Common myeloid progenitor, CD34-positive (primary cell): ENCODE measurements at regions not wholly inside any gene's neighbourhood (a gene's known extent, or its start where the extent isn't known, plus 50 kb on each side); places are given as distances from the start of the nearest gene placed in this dataset.

Source experiments
- CTCF ChIA-PET: fragments of 350-600 bp; sonication (Branson Sonifier 250); formaldehyde crosslinking; loops from one replicate; lab custom pipeline; 2021; ENCODE audit warnings: antibody characterized with exemption; lab: Charles Lee
- POLR2A ChIA-PET: fragments of 350-600 bp; sonication (Branson Sonifier 250); formaldehyde crosslinking; loops from one replicate; lab custom pipeline; 2021; ENCODE audit warnings: antibody characterized with exemption; lab: Charles Lee
- DNase-seq, 3 donors: peaks; one replicate each; pipeline versions ENCODE4 v3.0.0 to v3.0.0-alpha.2; 2013
- H3K27ac ChIP-seq, 2 experiments: 1 replicate in 1 of 2; 2 replicates in 1 of 2; pipeline ENCODE4 v1.7.0; 2013; ENCODE audit warnings: inconsistent platforms in 2 of 2, low read length in 2 of 2, mild to moderate bottlenecking in 2 of 2, low read depth in 1 of 2, moderate library complexity in 1 of 2; ENCODE audit not compliant: severe bottlenecking in 2 of 2, insufficient read depth in 1 of 2, poor library complexity in 1 of 2
- H3K27me3 ChIP-seq, 5 experiments: replicated peaks in 2 of 5; 1 replicate in 3 of 5; 2 replicates in 2 of 5; pipeline versions ENCODE4 v1.6.1 to v1.7.0; 2013; ENCODE audit warnings: low read length in 4 of 5, mild to moderate bottlenecking in 2 of 5, moderate library complexity in 2 of 5, inconsistent platforms in 1 of 5; ENCODE audit not compliant: insufficient read depth in 5 of 5, control insufficient read depth in 4 of 5
- H3K36me3 ChIP-seq, 4 experiments: 1 replicate in 2 of 4; 2 replicates in 2 of 4; pipeline versions ENCODE4 v1.6.1 to v1.7.0; 2013; ENCODE audit warnings: low read length in 3 of 4, control low read depth in 1 of 4, mild to moderate bottlenecking in 1 of 4; ENCODE audit not compliant: control insufficient read depth in 4 of 4, insufficient read depth in 4 of 4
- H3K4me1 ChIP-seq, 4 experiments: 1 replicate in 3 of 4; 2 replicates in 1 of 4; pipeline versions ENCODE4 v1.6.1 to v1.7.1; 2013; ENCODE audit warnings: low read length in 3 of 4, mild to moderate bottlenecking in 3 of 4, control low read depth in 1 of 4, inconsistent platforms in 1 of 4, moderate library complexity in 1 of 4; ENCODE audit not compliant: control insufficient read depth in 4 of 4, insufficient read depth in 4 of 4; ENCODE audit errors: control extremely low read depth in 1 of 4
- H3K4me3 ChIP-seq, 7 experiments: 1 replicate in 4 of 7; 2 replicates in 3 of 7; pipeline versions ENCODE4 v1.5.1 to v1.7.0; 2013; ENCODE audit warnings: mild to moderate bottlenecking in 7 of 7, low read length in 6 of 7, moderate library complexity in 6 of 7, inconsistent platforms in 2 of 7, low read depth in 2 of 7, control low read depth in 1 of 7; ENCODE audit not compliant: insufficient read depth in 4 of 7, control insufficient read depth in 1 of 7; ENCODE audit errors: extremely low read depth in 1 of 7
- H3K9me3 ChIP-seq, 5 experiments: 1 replicate in 4 of 5; 2 replicates in 1 of 5; pipeline versions ENCODE4 v1.6.1 to v1.7.1; 2013; ENCODE audit warnings: low read length in 4 of 5, mild to moderate bottlenecking in 2 of 5, inconsistent platforms in 1 of 5, low read depth in 1 of 5, moderate library complexity in 1 of 5; ENCODE audit not compliant: control insufficient read depth in 4 of 5, insufficient read depth in 2 of 5; ENCODE audit errors: control extremely low read depth in 1 of 5
- WGBS: methylation state at CpG from one replicate; pipeline ENCODE4 v1.1.5; 2013; ENCODE audit not compliant: insufficient coverage; 5-methylcytosine and 5-hydroxymethylcytosine counted together

- peak overlapping the region in 1 of 2 experiments; percentile 10 for H3K27ac ChIP-seq
- CTCF ChIA-PET: interaction anchor here (0.8 to 3.5 kb wide), 11 partner anchors 10 to 514 kb away, joined by 3 to 32 read pairs (median 4); partner anchors contain the start of gene RUNX1
- no peaks in the 10 kb centered on the region for H3K36me3 ChIP-seq
- no peak for DNase-seq
- no peaks in the 10 kb centered on the region for H3K27me3 ChIP-seq
- no peaks in the 10 kb centered on the region for H3K9me3 ChIP-seq
- POLR2A ChIA-PET: interaction anchor here (1.1 kb wide), 1 partner anchor 348 kb away, joined by 5 read pairs; no protein-coding TSS in a partner anchor
- peak overlapping the region in 6 of 7 experiments; percentile 26 to 66 (median 48) for H3K4me3 ChIP-seq
- no CpG with 5 or more reads among the region's 5 CpGs for WGBS
- H3K4me1 ChIP-seq: peaks cover 22 to 44% (median 31%) of the 10 kb centered on the region in 4 experiments
These were observed 350.6 kb upstream of the RUNX1 start for GRCh38 chr21:35399706-35400105.

DNA sequence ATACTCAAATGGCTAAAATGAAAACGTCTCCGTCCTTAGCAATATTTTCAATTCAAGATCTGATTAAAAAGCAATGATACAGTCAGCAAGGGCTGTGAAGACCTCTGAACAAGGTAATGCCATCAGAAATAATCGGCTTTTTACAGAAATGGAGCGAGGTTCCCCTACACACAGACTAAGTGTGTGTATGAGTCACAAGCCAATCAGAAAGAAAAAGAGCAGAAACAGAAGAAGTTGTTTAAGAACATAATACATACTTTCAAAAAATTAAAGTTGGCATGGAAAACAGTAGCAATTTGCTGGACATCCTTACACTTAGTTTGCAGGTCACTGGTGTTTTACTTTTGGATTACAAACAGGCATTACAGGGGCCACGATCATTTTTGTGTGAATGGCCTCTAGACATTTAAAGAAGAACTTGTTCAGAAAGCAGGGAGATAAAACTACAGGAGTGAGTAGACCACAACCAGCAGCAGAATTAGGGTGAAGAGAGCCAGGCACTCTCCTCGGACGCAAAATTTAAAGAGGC, 350.0 kb upstream of the RUNX1 start:
- DNase-seq: peak in 2 of 3 donors; percentile 27 to 48
- ChIA-PET CTCF (interaction anchor here (1.5 to 3.5 kb wide), 5 partner anchors 35 to 509 kb away, joined by 4 to 32 read pairs (median 7); partner anchors contain the start of gene RUNX1), POLR2A (interaction anchor here (1.1 kb wide), 1 partner anchor 348 kb away, joined by 5 read pairs; no protein-coding TSS in a partner anchor)
- WGBS: 14% methylated on average over 1 of the region's 7 CpGs
- no peaks in the 10 kb centered on the region for H3K9me3 ChIP-seq
- no peaks in the 10 kb centered on the region for H3K27me3 ChIP-seq
- H3K4me1 ChIP-seq: peaks cover 22 to 44% (median 29%) of the 10 kb centered on the region in 4 experiments
- H3K4me3 ChIP-seq: peak overlapping the region in 6 of 7 experiments; percentile 33 to 68 (median 50)
- no peaks in the 10 kb centered on the region for H3K36me3 ChIP-seq
- peak overlapping the region in 1 of 2 experiments; percentile 60 for H3K27ac ChIP-seq

DNA sequence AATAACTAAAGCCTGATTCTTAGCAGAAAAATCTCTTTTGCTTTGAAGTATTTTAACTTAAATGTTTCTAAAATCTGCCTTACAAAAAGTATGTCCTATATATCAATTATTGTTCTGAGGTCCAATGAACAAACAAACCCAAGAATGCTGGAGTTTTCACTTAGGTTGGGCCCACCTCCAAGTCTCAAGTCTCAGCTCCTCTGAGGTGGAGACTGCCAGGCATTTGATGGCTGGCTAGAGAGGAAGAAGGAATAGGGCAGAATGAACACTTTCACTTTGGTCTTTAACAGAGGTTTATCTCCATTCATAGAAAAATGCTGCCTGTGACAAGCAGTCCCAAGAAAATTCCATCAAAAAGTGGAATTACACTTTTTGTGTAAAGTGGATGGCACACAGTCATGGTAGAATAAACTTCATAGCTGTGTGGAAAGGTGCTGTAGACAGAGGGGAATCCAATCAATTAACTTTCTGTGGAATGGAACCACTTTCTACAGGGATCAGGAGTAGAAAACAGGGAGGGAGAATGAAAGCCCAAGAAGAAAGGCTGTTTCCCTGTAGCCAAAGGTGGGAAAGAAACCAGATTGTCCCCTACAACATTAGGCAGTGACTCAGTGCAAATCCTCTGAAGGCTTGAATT, 349.4 kb upstream of the RUNX1 start:
- H3K27ac ChIP-seq: peak overlapping the region in 1 of 2 experiments; percentile 60
- H3K4me1 ChIP-seq: peaks cover 22 to 44% (median 29%) of the 10 kb centered on the region in 4 experiments
- POLR2A ChIA-PET: interaction anchor here (0.6 kb wide), 1 partner anchor 636 kb away, joined by 3 read pairs; no protein-coding TSS in a partner anchor
- H3K27me3 ChIP-seq: no peaks in the 10 kb centered on the region
- no peaks in the 10 kb centered on the region for H3K36me3 ChIP-seq
- DNase-seq: peak in 2 of 3 donors; percentile 26 to 36
- H3K9me3 ChIP-seq: no peaks in the 10 kb centered on the region
- CTCF ChIA-PET: interaction anchor here (0.9 kb wide), 1 partner anchor 352 kb away, joined by 3 read pairs; no protein-coding TSS in a partner anchor
- H3K4me3 ChIP-seq: peak overlapping the region in 6 of 7 experiments; percentile 33 to 68 (median 50)

GRCh38 chr21:35397781-35398180, 348.7 kb upstream of the RUNX1 start:
- H3K4me3 ChIP-seq: no peak overlapping the region
- POLR2A ChIA-PET: interaction anchor here (0.6 kb wide), 1 partner anchor 635 kb away, joined by 3 read pairs; no protein-coding TSS in a partner anchor
- DNase-seq: no peak
- CTCF ChIA-PET: interaction anchor here (0.9 kb wide), 1 partner anchor 351 kb away, joined by 3 read pairs; no protein-coding TSS in a partner anchor
- peaks cover 22 to 44% (median 29%) of the 10 kb centered on the region in 4 experiments for H3K4me1 ChIP-seq
- no peaks in the 10 kb centered on the region for H3K27me3 ChIP-seq
- no peak overlapping the region for H3K27ac ChIP-seq
- 76% methylated on average over 2 of the region's 3 CpGs for WGBS
- H3K9me3 ChIP-seq: no peaks in the 10 kb centered on the region
- no peaks in the 10 kb centered on the region for H3K36me3 ChIP-seq

DNA sequence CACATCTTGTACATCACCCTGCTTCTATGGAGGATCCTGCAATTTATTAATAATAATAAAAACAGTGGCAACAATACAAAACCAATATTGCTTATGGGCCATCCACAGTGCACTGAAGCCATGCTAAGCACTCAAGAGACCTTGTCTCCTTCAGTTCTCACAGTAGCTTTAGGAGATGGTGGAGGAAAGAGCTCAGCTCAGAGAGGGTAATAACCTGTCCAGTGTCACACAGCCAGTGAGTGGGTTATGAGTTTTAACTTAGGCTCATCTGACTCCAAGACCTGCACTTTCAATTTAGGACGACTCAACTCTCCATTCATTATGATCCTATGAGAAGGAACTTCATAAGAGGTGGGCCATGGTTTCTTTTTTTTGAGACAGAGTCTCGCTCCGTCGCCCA, 347.6 kb upstream of the RUNX1 start:
- POLR2A ChIA-PET: no interaction called here
- no peak overlapping the region for H3K4me3 ChIP-seq
- CTCF ChIA-PET: interaction anchor here (0.7 to 0.9 kb wide), 2 partner anchors 23 to 104 kb away, joined by 3 read pairs; no protein-coding TSS in a partner anchor
- no peaks in the 10 kb centered on the region for H3K36me3 ChIP-seq
- DNase-seq: no peak
- H3K27ac ChIP-seq: no peak overlapping the region
- H3K9me3 ChIP-seq: no peaks in the 10 kb centered on the region
- H3K4me1 ChIP-seq: peaks cover 22 to 54% (median 39%) of the 10 kb centered on the region in 4 experiments
- 100% methylated on average over 4 of the region's 4 CpGs for WGBS
- no peaks in the 10 kb centered on the region for H3K27me3 ChIP-seq

GRCh38 chr21:35395728-35396127, 346.6 kb upstream of the RUNX1 start:
- Histone ChIP-seq H3K9me3 (no peaks in the 10 kb centered on the region), H3K4me1 (peaks cover 22 to 55% (median 39%) of the 10 kb centered on the region in 4 experiments), H3K27me3 (no peaks in the 10 kb centered on the region), H3K4me3 (peak overlapping the region in 2 of 7 experiments; percentile 28 to 36), H3K27ac (no peak overlapping the region), H3K36me3 (no peaks in the 10 kb centered on the region)
- 0% methylated on average over 1 of the region's 1 CpG for WGBS
- DNase-seq: peak in 2 of 3 donors; percentile 52 to 60
- POLR2A ChIA-PET: no interaction called here
- CTCF ChIA-PET: interaction anchor here (0.7 to 0.9 kb wide), 2 partner anchors 24 to 105 kb away, joined by 3 read pairs; no protein-coding TSS in a partner anchor
